GM12874 (cell line): ENCODE measurements at regions not wholly inside any gene's neighbourhood (a gene's known extent, or its start where the extent isn't known, plus 50 kb on each side); places are given as distances from the start of the nearest gene placed in this dataset.

ENCODE experiments used
- CTCF ChIP-seq: IDR thresholded peaks from 2 replicates; pipeline ENCODE4 v1.5.1; 2011; ENCODE audit warnings: low read depth, mild to moderate bottlenecking, control low read depth, low read length, moderate library complexity; ENCODE audit not compliant: insufficient read depth

GRCh38 chr3:18828637-18829036, 319.7 kb upstream of the KCNH8 start:
- TF ChIP-seq CTCF = no peak

GRCh38 chr3:18827664-18828063, 320.6 kb upstream of the KCNH8 start:
- no peak for TF ChIP-seq CTCF

- no peak for TF ChIP-seq CTCF
Measured at GRCh38 chr3:18825665-18826064, 322.6 kb upstream of the KCNH8 start.

- no peak for TF ChIP-seq CTCF
Measured at GRCh38 chr3:18813300-18813699, 335.0 kb upstream of the KCNH8 start.

GRCh38 chr3:18812316-18812715, 336.0 kb upstream of the KCNH8 start:
- TF ChIP-seq CTCF = no peak

GRCh38 chr3:18810306-18810661, 338.0 kb upstream of the KCNH8 start:
- TF ChIP-seq CTCF = no peak

GRCh38 chr3:18809640-18810305, 338.5 kb upstream of the KCNH8 start:
- no peak for TF ChIP-seq CTCF
